SK-MEL-5 (cell line): ENCODE measurements at regions not wholly inside any gene's neighbourhood (a gene's known extent, or its start where the extent isn't known, plus 50 kb on each side); places are given as distances from the start of the nearest gene placed in this dataset.
"Not testable (repeated sequence)": the region's sequence is repeated elsewhere in the genome, so short reads cannot be mapped to it uniquely, and the experiment has no call there.

ENCODE experiments used
- DNase-seq: peaks from one replicate; pipeline ENCODE4 v3.0.0-alpha.2; 2016; ENCODE audit warnings: low read depth, low spot score
- in situ Hi-C: cut with HindIII; loops from 2 replicates; pipeline ENCODE4 v1.10.0; 2016; ENCODE audit warnings: low sequenced_read_pairs, high pct_unique_total_duplicates, low pct_unique_long_range_greater_than_20kb

- DNase-seq, result no peak
- in situ Hi-C loops, result no loop called here
Measured at GRCh38 chr2:122323927-122324326, 568.5 kb downstream of the TSN start.

- DNase-seq, result no peak
- in situ Hi-C loops, result no loop called here
Measured at GRCh38 chr2:122326471-122326870, 571.0 kb downstream of the TSN start.

- in situ Hi-C loops, result no loop called here
- no peak for DNase-seq
Measured at GRCh38 chr2:122328816-122329215, 573.4 kb downstream of the TSN start.

- in situ Hi-C loops, result no loop called here
Measured at GRCh38 chr2:122329278-122329677, 573.8 kb downstream of the TSN start.

GRCh38 chr2:122333932-122334331 lies 578.5 kb downstream of the TSN start:
- DNase-seq, result no peak
- in situ Hi-C loops, result no loop called here

More at GRCh38 chr2:122329278-122329677, 573.8 kb downstream of the TSN start:
- no peak for DNase-seq

- no peak for DNase-seq
- in situ Hi-C loops, result no loop called here
Measured at GRCh38 chr2:122338000-122338399, 582.5 kb downstream of the TSN start.

- DNase-seq, result no peak
- in situ Hi-C loops, result no loop called here
Measured at GRCh38 chr2:122340246-122340645, 584.8 kb downstream of the TSN start.

- no peak for DNase-seq
- in situ Hi-C loops, result no loop called here
Measured at GRCh38 chr2:122341007-122341406, 585.6 kb downstream of the TSN start.

GRCh38 chr2:122352151-122352550 lies 596.7 kb downstream of the TSN start:
- peak; percentile 4 for DNase-seq
- in situ Hi-C loops, result not testable (repeated sequence)

- in situ Hi-C loops, result no loop called here
- no peak for DNase-seq
Measured at GRCh38 chr2:122357998-122358397, 602.5 kb downstream of the TSN start.

- in situ Hi-C loops, result no loop called here
- no peak for DNase-seq
Measured at GRCh38 chr2:122358729-122359128, 603.3 kb downstream of the TSN start.

- in situ Hi-C loops, result no loop called here
Measured at GRCh38 chr2:122363885-122364284, 608.4 kb downstream of the TSN start.

GRCh38 chr2:122366427-122366826 lies 611.0 kb downstream of the TSN start:
- in situ Hi-C loops, result no loop called here
- DNase-seq, result no peak

More at GRCh38 chr2:122363885-122364284, 608.4 kb downstream of the TSN start:
- no peak for DNase-seq

GRCh38 chr2:122366969-122367645 lies 611.7 kb downstream of the TSN start:
- in situ Hi-C loops, result no loop called here
- no peak for DNase-seq

- DNase-seq, result no peak
- in situ Hi-C loops, result no loop called here
Measured at GRCh38 chr2:122367646-122368010, 612.2 kb downstream of the TSN start.

GRCh38 chr2:122368576-122369243 lies 613.3 kb downstream of the TSN start:
- DNase-seq, result peak; percentile 48
- in situ Hi-C loops, result no loop called here

GRCh38 chr2:122378521-122378920 lies 623.1 kb downstream of the TSN start:
- DNase-seq, result no peak
- in situ Hi-C loops, result no loop called here

- in situ Hi-C loops, result no loop called here
- no peak for DNase-seq
Measured at GRCh38 chr2:122384768-122385333, 629.4 kb downstream of the TSN start.

- in situ Hi-C loops, result no loop called here
- no peak for DNase-seq
Measured at GRCh38 chr2:122388208-122388607, 632.8 kb downstream of the TSN start.
